ENCODE measurements at regions not wholly inside any gene's neighbourhood (a gene's known extent, or its start where the extent isn't known, plus 50 kb on each side); places are given as distances from the start of the nearest gene placed in this dataset.

DNA sequence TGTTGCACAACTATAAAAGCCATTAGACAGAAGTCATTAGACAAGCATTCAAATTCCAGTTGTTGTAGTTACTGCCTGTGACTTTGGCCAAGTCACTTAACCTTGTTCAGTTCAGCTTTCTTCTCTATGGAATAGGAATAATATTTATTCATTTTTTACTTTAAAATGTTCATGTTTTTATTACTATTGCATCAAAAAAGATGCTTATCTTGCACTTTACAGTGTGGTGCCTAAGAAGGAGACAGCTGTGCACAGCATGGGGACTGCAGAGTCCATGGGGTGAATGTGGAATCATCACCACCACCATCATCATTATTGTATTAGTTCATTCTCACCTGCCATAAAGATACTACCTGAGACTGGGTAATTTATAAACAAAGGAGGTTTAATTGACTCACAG is 504.2 kb downstream of the SOX2 start:
- Histone ChIP-seq H3K36me3 (ENCODE audit: control insufficient read depth, insufficient read depth, low read length) (no peaks in the 10 kb centered on the region), H3K4me1 (ENCODE audit: control insufficient read depth, insufficient read depth, low read length) (0 out of 2 replicates have a peak, but pooled peaks cover 1% of the 10 kb centered on the region)
- DNase-seq (ENCODE audit: low read depth, low spot score), result no peak

DNA sequence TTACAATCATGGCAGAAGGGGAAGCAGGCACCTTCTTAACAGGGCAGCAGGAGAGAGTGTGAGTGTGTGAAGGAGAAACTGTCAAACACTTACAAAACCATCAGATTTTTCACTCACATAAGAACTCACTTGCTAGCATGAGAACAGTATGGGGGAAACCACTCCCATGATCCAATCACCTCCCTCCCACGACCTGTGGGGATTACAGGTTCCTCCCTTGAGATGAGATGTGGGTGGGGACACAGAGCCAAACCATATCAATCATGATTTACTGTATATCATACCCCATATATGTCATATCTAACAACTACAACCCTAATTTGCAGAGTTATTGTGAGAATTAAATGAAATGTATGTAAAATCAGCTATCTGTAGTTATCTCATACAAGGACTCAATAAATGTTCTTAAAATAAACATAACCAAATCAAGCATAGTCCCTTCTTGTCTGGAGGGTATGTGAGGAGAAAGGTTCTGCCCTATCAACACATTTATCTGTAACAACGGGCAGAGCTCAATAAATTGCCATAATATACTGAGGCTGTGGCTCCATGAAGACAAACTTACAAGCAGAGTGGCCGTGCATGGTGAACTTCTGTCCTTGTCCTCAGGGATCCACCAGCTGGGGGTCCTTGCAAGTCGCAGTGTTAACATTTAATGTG is 504.7 kb downstream of the SOX2 start:
- no CpG with 5 or more reads among the region's 4 CpGs for WGBS (ENCODE audit: insufficient coverage, insufficient read length)
- H3K27me3 ChIP-seq (ENCODE audit: control insufficient read depth, insufficient read depth, low read length), result no peaks in the 10 kb centered on the region
- no peaks in the 10 kb centered on the region for H3K9me3 ChIP-seq (ENCODE audit: control insufficient read depth, insufficient read depth, low read length)
- 0 out of 2 replicates have a peak, but pooled peaks cover 1% of the 10 kb centered on the region for H3K4me1 ChIP-seq (ENCODE audit: control insufficient read depth, insufficient read depth, low read length)
- no peak for DNase-seq (ENCODE audit: low read depth, low spot score)
- no peak overlapping the region for H3K4me3 ChIP-seq (ENCODE audit: low read length)
- no peak overlapping the region for H3K27ac ChIP-seq (ENCODE audit: low read length)
- H3K36me3 ChIP-seq (ENCODE audit: control insufficient read depth, insufficient read depth, low read length), result no peaks in the 10 kb centered on the region

More for the DNA sequence above, 504.2 kb downstream of the SOX2 start:
- H3K9me3 ChIP-seq (ENCODE audit: control insufficient read depth, insufficient read depth, low read length), result no peaks in the 10 kb centered on the region
- no peaks in the 10 kb centered on the region for H3K27me3 ChIP-seq (ENCODE audit: control insufficient read depth, insufficient read depth, low read length)
- no peak overlapping the region for H3K4me3 ChIP-seq (ENCODE audit: low read length)
- H3K27ac ChIP-seq (ENCODE audit: low read length), result no peak overlapping the region

DNA sequence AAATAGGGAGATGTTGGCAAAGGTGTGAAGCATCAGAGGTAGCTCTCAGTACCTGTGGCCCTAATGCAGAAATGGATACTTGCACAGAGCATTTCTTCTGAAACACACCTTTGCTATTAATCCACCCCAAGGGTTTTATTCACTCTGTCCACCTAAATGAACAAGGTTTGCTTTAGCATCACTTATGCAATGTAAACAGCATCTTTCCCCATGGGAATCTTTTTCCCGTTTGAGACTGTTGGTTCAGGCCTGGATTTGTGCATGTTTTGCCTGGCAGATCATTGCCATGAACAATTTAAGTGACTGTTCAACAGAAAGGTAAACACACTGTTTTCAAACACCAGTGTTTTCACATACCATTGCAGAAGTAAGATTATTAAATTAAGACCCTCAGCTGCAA is 508.3 kb downstream of the SOX2 start:
- no peaks in the 10 kb centered on the region for H3K4me1 ChIP-seq (ENCODE audit: control insufficient read depth, insufficient read depth, low read length)
- H3K36me3 ChIP-seq (ENCODE audit: control insufficient read depth, insufficient read depth, low read length), result no peaks in the 10 kb centered on the region
- H3K4me3 ChIP-seq (ENCODE audit: low read length), result no peak overlapping the region
- WGBS (ENCODE audit: insufficient coverage, insufficient read length), result no CpG with 5 or more reads among the region's 1 CpG
- DNase-seq (ENCODE audit: low read depth, low spot score), result no peak
- H3K27me3 ChIP-seq (ENCODE audit: control insufficient read depth, insufficient read depth, low read length), result no peaks in the 10 kb centered on the region
- H3K9me3 ChIP-seq (ENCODE audit: control insufficient read depth, insufficient read depth, low read length), result no peaks in the 10 kb centered on the region
- H3K27ac ChIP-seq (ENCODE audit: low read length), result no peak overlapping the region

GRCh38 chr3:182220471-182220870 is 508.7 kb downstream of the SOX2 start:
- no CpG with 5 or more reads among the region's 1 CpG for WGBS (ENCODE audit: insufficient coverage, insufficient read length)
- Histone ChIP-seq H3K9me3 (ENCODE audit: control insufficient read depth, insufficient read depth, low read length) (no peaks in the 10 kb centered on the region), H3K36me3 (ENCODE audit: control insufficient read depth, insufficient read depth, low read length) (no peaks in the 10 kb centered on the region), H3K4me1 (ENCODE audit: control insufficient read depth, insufficient read depth, low read length) (no peaks in the 10 kb centered on the region), H3K27ac (ENCODE audit: low read length) (no peak overlapping the region), H3K4me3 (ENCODE audit: low read length) (no peak overlapping the region), H3K27me3 (ENCODE audit: control insufficient read depth, insufficient read depth, low read length) (no peaks in the 10 kb centered on the region)
- DNase-seq (ENCODE audit: low read depth, low spot score), result no peak

GRCh38 chr3:182226995-182227394 is 515.3 kb downstream of the SOX2 start:
- H3K27me3 ChIP-seq (ENCODE audit: control insufficient read depth, insufficient read depth, low read length), result no peaks in the 10 kb centered on the region
- H3K36me3 ChIP-seq (ENCODE audit: control insufficient read depth, insufficient read depth, low read length), result no peaks in the 10 kb centered on the region
- H3K4me3 ChIP-seq (ENCODE audit: low read length), result no peak overlapping the region
- WGBS (ENCODE audit: insufficient coverage, insufficient read length), result no CpG with 5 or more reads among the region's 4 CpGs
- no peaks in the 10 kb centered on the region for H3K4me1 ChIP-seq (ENCODE audit: control insufficient read depth, insufficient read depth, low read length)
- no peak for DNase-seq (ENCODE audit: low read depth, low spot score)
- H3K27ac ChIP-seq (ENCODE audit: low read length), result no peak overlapping the region
- H3K9me3 ChIP-seq (ENCODE audit: control insufficient read depth, insufficient read depth, low read length), result no peaks in the 10 kb centered on the region

DNA sequence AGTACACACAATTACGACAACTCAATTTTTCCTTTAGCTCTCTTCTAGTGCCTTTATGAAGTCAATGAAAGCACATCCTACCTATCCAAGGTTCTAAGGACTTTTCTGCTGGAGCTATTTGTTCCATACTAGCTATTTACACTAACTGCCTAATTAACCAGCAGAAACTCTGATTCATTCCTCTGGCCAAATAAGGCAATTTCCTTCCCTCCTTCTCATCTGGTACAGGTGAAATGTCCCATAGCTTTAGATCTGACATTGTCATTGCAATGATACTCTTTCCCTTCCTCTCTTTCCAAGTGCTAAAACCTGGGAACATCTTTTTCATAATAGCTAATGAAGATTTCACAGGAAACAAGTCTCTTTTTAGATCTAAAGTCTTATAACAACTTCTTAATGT is 521.7 kb downstream of the SOX2 start:
- no peak overlapping the region for H3K4me3 ChIP-seq (ENCODE audit: low read length)
- H3K36me3 ChIP-seq (ENCODE audit: control insufficient read depth, insufficient read depth, low read length), result no peaks in the 10 kb centered on the region
- DNase-seq (ENCODE audit: low read depth, low spot score), result no peak
- no CpG with 5 or more reads among the region's 1 CpG for WGBS (ENCODE audit: insufficient coverage, insufficient read length)
- H3K9me3 ChIP-seq (ENCODE audit: control insufficient read depth, insufficient read depth, low read length), result no peaks in the 10 kb centered on the region
- no peaks in the 10 kb centered on the region for H3K27me3 ChIP-seq (ENCODE audit: control insufficient read depth, insufficient read depth, low read length)
- no peak overlapping the region for H3K27ac ChIP-seq (ENCODE audit: low read length)
- H3K4me1 ChIP-seq (ENCODE audit: control insufficient read depth, insufficient read depth, low read length), result no peaks in the 10 kb centered on the region

DNA sequence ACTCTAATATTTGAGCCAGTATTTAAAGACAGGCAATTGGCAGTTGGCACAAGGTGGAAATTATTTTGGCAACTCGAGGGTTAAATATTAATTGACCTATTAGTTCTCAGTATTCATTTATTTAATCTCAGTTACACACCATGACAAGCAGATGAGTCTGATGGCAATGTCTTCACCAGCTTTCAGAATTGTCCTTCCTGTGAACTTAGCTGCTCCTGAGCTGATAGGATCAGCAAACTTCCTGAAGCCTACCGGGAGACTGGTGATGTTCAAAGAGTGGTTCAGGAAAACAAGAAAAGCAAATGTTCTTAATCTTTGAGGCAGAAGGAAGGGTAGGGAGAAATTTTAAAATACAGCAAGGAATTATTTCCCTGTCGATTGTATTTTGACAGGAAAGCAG is 522.2 kb downstream of the SOX2 start:
- no CpG with 5 or more reads among the region's 3 CpGs for WGBS (ENCODE audit: insufficient coverage, insufficient read length)
- DNase-seq (ENCODE audit: low read depth, low spot score), result no peak

DNA sequence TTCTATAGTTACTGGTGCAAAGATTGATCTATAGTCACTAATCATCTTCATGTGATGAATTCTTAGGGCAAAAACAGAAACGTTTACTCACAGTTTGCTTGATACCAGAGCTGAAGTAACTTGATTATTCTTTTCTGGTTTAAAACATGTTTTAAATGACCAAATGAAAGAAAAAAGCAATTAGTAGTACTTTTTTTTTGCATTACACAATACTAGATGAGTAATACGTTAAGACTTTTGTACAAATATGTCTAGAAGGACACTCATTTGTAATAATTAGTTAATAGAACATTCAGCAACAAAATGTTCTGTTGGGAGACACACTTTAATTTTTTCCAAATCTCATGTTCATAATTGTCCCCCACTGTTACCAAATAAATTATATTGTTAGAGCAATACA is 523.2 kb downstream of the SOX2 start:
- DNase-seq (ENCODE audit: low read depth, low spot score), result no peak
- WGBS (ENCODE audit: insufficient coverage, insufficient read length), result no CpG with 5 or more reads among the region's 2 CpGs
- Histone ChIP-seq H3K27me3 (ENCODE audit: control insufficient read depth, insufficient read depth, low read length) (no peaks in the 10 kb centered on the region), H3K36me3 (ENCODE audit: control insufficient read depth, insufficient read depth, low read length) (no peaks in the 10 kb centered on the region), H3K27ac (ENCODE audit: low read length) (no peak overlapping the region), H3K9me3 (ENCODE audit: control insufficient read depth, insufficient read depth, low read length) (no peaks in the 10 kb centered on the region), H3K4me1 (ENCODE audit: control insufficient read depth, insufficient read depth, low read length) (no peaks in the 10 kb centered on the region), H3K4me3 (ENCODE audit: low read length) (no peak overlapping the region)

More for the DNA sequence above, 522.2 kb downstream of the SOX2 start:
- Histone ChIP-seq H3K27ac (ENCODE audit: low read length) (no peak overlapping the region), H3K27me3 (ENCODE audit: control insufficient read depth, insufficient read depth, low read length) (no peaks in the 10 kb centered on the region), H3K4me1 (ENCODE audit: control insufficient read depth, insufficient read depth, low read length) (no peaks in the 10 kb centered on the region), H3K4me3 (ENCODE audit: low read length) (no peak overlapping the region), H3K36me3 (ENCODE audit: control insufficient read depth, insufficient read depth, low read length) (no peaks in the 10 kb centered on the region), H3K9me3 (ENCODE audit: control insufficient read depth, insufficient read depth, low read length) (no peaks in the 10 kb centered on the region)

GRCh38 chr3:182235504-182235903 is 523.8 kb downstream of the SOX2 start:
- no peaks in the 10 kb centered on the region for H3K4me1 ChIP-seq (ENCODE audit: control insufficient read depth, insufficient read depth, low read length)
- no peak overlapping the region for H3K4me3 ChIP-seq (ENCODE audit: low read length)
- no peak for DNase-seq (ENCODE audit: low read depth, low spot score)
- no peaks in the 10 kb centered on the region for H3K36me3 ChIP-seq (ENCODE audit: control insufficient read depth, insufficient read depth, low read length)
- no peaks in the 10 kb centered on the region for H3K27me3 ChIP-seq (ENCODE audit: control insufficient read depth, insufficient read depth, low read length)
- WGBS (ENCODE audit: insufficient coverage, insufficient read length), result no CpG with 5 or more reads among the region's 2 CpGs
- no peaks in the 10 kb centered on the region for H3K9me3 ChIP-seq (ENCODE audit: control insufficient read depth, insufficient read depth, low read length)
- no peak overlapping the region for H3K27ac ChIP-seq (ENCODE audit: low read length)

DNA sequence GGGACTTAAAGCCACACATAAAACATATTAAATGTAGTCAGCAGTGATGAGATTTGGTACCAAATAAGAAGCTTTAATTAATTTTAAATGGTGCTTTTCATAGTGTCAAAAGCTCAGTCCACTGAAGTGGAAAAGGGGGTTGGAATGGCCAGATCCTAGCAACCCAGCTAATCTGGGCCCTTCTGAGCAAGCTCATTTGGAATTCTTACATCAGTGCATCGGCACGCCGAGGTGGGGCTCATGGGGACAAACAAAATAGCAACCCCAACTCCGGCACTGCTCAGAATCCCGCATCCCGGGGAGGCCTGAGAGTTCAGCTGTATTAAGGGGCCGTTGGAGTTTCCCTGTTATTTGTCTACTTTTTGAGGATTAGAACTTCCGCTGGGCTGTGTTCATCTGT is 526.4 kb downstream of the SOX2 start:
- Histone ChIP-seq H3K4me3 (ENCODE audit: low read length) (no peak overlapping the region), H3K27me3 (ENCODE audit: control insufficient read depth, insufficient read depth, low read length) (no peaks in the 10 kb centered on the region), H3K36me3 (ENCODE audit: control insufficient read depth, insufficient read depth, low read length) (no peaks in the 10 kb centered on the region), H3K4me1 (ENCODE audit: control insufficient read depth, insufficient read depth, low read length) (no peaks in the 10 kb centered on the region), H3K27ac (ENCODE audit: low read length) (no peak overlapping the region), H3K9me3 (ENCODE audit: control insufficient read depth, insufficient read depth, low read length) (no peaks in the 10 kb centered on the region)
- DNase-seq (ENCODE audit: low read depth, low spot score), result no peak
- no CpG with 5 or more reads among the region's 8 CpGs for WGBS (ENCODE audit: insufficient coverage, insufficient read length)

DNA sequence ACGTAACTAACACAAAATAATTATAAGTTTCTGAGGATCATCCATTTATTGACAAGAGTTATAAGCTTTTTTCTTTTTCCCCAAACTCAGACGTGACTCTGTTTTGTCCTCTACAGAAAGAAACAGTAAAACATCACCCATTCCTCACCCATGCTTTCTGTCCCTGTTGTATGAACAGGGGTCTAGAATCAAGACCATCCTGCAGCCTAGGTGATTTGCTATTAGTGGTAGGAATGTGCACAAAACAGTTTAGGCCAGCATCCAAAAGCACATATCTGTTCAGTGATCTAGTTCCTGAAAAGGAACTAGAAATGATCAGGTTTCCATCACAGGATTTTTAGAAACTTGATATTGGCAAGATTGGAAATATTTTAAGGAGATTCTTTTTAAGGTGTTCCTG is 527.6 kb downstream of the SOX2 start:
- H3K4me1 ChIP-seq (ENCODE audit: control insufficient read depth, insufficient read depth, low read length), result no peaks in the 10 kb centered on the region; the same call in 1 of the 2 replicates
- no peak for DNase-seq (ENCODE audit: low read depth, low spot score)
- H3K36me3 ChIP-seq (ENCODE audit: control insufficient read depth, insufficient read depth, low read length), result no peaks in the 10 kb centered on the region
- no CpG with 5 or more reads among the region's 2 CpGs for WGBS (ENCODE audit: insufficient coverage, insufficient read length)
- H3K9me3 ChIP-seq (ENCODE audit: control insufficient read depth, insufficient read depth, low read length), result no peaks in the 10 kb centered on the region
- no peaks in the 10 kb centered on the region for H3K27me3 ChIP-seq (ENCODE audit: control insufficient read depth, insufficient read depth, low read length)
- no peak overlapping the region for H3K4me3 ChIP-seq (ENCODE audit: low read length)
- H3K27ac ChIP-seq (ENCODE audit: low read length), result no peak overlapping the region

Measured in iPS DF 6.9 (cell line).